ENCODE measurements at regions not wholly inside any gene's neighbourhood (a gene's known extent, or its start where the extent isn't known, plus 50 kb on each side); places are given as distances from the start of the nearest gene placed in this dataset.

GRCh38 chr4:179976777-179977176 lies 2266.4 kb upstream of the TENM3 start:
- DNase-seq: no peak

DNA sequence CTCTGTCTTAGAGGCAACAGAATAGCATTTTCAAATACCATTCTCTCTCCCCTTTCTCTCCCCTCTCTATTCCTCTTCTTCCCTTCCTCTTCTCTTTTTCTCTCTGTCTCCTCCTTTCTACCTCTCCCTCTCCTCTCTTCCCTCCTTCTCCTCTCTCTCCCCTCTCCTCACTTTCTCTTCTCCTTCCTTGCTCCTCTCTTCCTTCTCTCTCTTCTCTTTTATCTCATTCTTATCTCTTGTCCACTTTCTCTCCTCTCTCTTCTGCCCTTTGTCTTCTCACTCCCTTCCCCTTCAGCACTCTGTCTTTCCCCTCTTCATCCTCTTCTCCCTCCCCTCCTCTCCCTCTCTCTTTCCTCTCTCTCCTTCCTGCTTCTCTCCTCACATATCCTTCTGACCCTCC lies 2265.8 kb upstream of the TENM3 start:
- DNase-seq: no peak

GRCh38 chr4:179981161-179981560 lies 2262.0 kb upstream of the TENM3 start:
- DNase-seq: no peak

DNA sequence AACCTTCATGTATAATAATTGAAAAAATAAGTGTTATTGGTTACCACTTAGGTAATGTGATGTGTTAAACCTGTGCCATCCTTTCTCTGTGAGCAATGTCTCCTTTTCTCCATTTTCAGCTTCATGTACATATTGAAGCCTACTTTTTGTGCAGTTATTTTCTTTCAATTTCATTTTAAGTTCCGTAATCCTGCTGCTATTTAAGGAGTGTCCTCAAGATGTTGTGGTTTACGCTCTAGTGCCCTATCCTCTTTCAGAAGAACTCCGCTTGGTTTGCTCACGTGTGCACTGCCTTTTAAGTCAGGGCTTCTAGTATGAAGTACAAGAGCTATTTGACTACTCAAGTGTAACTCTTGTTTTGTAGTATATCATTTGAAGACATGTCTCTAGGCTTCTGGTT lies 2253.2 kb upstream of the TENM3 start:
- no peak for DNase-seq

- no peak for DNase-seq
Measured at GRCh38 chr4:180009316-180009715, 2233.9 kb upstream of the TENM3 start.

- no peak for DNase-seq
Measured at GRCh38 chr4:180028682-180029081, 2214.5 kb upstream of the TENM3 start.

DNA sequence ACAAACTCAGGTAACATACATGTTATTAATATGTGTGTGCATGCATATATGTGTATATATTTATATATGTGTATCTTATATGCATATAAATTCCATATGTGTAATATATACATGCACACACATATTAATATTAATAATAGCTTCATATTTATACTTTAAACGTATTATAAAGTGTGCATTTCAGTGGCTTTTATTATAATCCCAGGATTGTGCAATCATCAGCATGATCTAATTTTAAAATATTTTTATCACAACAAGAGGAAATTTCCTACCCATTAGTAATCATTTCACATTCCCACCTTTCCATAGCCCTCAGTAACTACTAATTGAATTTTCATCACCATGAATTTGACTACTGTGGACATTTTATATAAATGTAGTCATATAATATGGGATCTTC lies 2211.9 kb upstream of the TENM3 start:
- no peak for DNase-seq

GRCh38 chr4:180041576-180041975 lies 2201.6 kb upstream of the TENM3 start:
- no peak for DNase-seq

- no peak for DNase-seq
Measured at GRCh38 chr4:180052629-180053028, 2190.6 kb upstream of the TENM3 start.

DNA sequence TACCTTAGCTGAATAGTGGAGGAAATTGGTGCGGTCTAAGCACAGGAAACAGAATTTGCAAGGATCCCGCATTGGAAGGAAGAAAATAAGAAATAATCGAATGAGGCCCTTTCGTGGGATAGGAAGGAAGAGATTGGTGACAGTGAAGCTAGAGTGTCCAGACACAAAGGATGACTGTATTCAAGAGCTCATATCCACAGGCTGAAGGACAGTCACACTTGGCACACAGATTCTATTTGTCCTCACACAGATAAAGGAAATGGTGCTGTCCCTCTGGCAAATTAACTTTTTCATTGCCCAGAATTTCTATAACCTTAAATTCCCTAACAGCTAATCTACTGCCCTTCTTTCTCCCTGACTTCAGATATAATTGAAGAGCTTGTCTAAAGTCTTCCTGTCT lies 2188.9 kb upstream of the TENM3 start:
- DNase-seq: no peak

DNA sequence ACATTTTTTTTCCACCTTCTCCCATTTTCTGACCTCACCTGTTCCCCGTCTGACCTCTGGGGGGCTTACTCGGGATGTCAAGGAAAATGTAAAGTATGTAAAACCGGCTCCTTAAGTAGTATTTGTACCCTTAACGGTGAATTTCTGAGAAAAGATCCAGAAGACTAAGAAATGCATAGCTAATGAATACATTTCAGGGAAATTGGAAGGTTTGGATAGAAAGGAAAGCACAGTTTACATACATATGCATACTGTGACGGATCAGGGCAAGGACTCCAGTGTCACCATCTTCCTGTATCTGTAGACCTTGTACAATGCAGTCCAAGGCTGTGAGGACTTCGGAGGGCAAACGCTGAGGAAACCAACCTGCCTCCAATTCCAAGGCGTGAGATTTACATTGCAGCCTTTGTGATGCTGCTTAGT lies 2185.9 kb upstream of the TENM3 start:
- DNase-seq: no peak

- DNase-seq: peak in 1 of 2 donors; percentile 64
Measured at GRCh38 chr4:180057891-180058671, 2185.1 kb upstream of the TENM3 start.

- peak in 1 of 2 donors; percentile 74 for DNase-seq
Measured at GRCh38 chr4:180058691-180059215, 2184.4 kb upstream of the TENM3 start.

DNA sequence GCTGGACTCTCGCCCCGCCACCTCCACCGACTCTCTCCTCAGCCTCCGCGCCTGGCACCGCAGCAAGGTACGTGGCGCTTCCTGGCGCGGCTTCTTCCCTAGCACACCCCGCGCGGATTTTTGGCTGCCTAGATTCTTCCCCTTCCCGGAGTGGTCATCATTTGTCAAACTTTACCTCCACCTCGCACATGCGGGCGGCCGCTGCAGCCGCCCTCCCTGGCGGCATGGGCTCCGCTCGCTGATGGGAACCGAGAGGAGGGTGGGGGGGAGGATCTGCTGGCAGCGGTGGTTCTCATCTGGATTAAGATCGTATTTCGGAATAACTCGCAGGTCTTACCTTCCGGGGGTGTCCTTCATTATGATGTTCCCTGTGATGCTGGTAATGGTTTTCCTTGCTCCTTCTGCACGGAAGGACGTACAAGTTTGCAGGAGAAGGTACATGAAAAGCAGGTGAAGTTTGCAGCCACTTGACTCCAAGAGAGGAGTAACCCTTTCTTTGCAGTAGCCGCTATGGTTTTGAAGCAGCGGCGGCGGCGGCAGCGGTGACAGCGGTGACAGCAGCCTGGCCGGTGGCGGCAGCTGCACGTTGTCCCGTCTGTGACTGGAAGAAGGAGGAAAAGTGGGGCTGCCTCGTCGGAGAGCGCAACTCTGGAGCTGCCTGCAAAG lies 2183.9 kb upstream of the TENM3 start:
- peak in 1 of 2 donors; percentile 17 for DNase-seq

DNA sequence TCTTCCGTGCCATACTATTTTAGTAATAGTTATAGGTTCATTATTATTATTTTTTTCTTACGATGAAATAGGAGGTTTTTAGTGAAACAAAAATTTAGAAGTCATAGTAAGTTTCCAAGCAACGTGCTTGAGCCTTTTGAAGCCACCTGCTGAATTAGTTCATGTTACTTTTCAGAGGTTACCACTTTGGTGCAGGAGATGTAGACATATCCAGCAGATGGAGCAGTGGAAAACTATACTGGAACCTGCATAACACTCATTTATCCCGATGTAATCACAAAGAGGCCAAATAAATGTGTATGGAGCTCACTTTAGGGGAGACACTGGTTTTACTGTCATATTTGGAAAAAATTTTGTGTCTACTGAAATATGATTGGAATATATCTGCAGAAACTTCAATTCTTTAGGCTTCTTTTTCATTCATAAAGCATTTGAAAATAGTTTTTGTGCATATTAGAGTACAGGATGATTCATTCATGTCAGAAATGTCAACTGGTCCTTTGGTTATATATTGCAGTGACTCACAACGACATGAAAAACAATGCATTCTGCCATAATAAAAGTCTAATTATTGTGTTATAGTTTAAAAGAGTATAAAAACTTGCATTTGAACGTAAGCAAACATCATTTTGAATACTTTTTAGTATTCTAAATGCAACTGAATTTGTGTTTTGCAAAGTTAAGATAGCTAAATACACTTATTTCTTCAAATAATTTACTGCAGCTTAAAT lies 2182.9 kb upstream of the TENM3 start:
- DNase-seq: peak in 1 of 2 donors; percentile 33

- DNase-seq: no peak
Measured at GRCh38 chr4:180081072-180081471, 2162.1 kb upstream of the TENM3 start.

- DNase-seq: no peak
Measured at GRCh38 chr4:180084561-180084960, 2158.6 kb upstream of the TENM3 start.

DNA sequence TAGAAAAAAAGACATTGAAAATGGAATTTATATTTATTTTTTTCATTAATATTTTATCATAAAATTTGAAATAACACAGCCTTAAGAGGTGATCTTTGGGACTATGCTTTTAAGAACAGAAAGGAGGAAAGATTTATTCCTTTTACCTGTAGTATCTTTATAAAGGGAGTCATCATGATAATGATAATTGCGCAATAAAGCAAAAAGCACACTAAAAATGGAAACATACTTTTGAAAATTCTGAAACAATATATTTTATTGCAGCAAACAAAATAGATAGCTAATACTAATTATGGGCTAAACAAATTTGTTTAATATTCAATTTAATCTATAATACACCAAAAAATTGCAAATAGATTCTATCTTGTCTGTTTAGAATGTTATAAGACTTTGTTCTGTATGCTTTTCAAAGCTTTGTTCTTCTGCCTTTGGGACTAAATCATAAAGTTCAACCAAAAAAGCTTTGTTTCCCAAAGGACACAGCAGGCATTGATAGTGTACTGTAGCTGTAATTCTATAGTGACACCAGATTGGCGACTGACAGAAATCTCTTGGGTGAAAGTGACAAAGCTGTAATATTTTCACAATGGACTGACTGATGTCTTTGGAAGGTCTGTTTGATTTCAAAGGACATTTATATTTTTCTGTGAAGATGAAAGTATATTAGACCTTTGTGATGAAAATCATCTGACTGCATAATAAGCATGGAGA lies 2156.6 kb upstream of the TENM3 start:
- DNase-seq: no peak

DNA sequence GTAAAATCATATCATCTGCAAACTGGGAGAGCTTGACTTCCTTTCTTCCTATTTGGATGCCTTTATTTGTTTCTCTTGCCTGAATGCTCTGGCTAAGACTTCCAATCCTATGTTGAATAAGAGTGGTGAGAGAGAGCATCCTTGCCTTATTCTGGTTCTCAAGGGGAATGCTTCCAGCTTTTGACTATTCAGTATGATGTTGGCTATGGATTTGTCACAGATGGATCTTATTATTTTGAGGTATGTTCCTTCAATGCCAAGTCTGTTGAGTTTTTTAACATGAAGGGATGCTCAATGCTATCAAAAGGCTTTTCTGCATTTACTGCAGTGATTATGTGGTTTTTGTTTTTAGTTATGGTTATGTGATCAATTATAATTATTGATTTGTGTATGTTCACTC lies 2144.6 kb upstream of the TENM3 start:
- no peak for DNase-seq

DNA sequence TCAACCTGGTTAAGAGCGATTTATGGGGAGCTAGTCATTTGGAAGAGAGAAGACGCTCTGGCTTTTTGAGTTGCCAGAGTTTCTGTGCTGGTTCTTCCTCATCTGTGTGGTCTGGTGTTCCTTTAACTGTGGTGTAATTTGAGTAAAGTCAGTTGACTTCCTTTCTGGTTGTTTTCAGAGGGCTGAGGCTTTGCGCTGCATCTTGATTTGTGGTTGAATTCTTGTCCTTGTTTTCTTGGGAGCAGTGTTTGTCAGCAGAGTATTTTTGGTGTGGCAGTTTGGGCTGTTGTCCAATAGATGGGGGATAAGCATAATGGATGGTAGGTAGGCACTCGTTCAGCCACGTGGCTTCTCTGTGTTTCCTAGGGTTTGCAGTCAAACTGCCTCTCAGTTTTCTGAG lies 2143.2 kb upstream of the TENM3 start:
- peak in 1 of 2 donors; percentile 0 for DNase-seq

- DNase-seq: no peak
Measured at GRCh38 chr4:180100433-180101344, 2142.5 kb upstream of the TENM3 start.
